Islet precursor cell (in vitro differentiated cells): ENCODE measurements at regions not wholly inside any gene's neighbourhood (a gene's known extent, or its start where the extent isn't known, plus 50 kb on each side); places are given as distances from the start of the nearest gene placed in this dataset.

Experiments
- DNase-seq: peaks from one replicate; pipeline ENCODE4 v3.0.0-alpha.2; 2018

DNA sequence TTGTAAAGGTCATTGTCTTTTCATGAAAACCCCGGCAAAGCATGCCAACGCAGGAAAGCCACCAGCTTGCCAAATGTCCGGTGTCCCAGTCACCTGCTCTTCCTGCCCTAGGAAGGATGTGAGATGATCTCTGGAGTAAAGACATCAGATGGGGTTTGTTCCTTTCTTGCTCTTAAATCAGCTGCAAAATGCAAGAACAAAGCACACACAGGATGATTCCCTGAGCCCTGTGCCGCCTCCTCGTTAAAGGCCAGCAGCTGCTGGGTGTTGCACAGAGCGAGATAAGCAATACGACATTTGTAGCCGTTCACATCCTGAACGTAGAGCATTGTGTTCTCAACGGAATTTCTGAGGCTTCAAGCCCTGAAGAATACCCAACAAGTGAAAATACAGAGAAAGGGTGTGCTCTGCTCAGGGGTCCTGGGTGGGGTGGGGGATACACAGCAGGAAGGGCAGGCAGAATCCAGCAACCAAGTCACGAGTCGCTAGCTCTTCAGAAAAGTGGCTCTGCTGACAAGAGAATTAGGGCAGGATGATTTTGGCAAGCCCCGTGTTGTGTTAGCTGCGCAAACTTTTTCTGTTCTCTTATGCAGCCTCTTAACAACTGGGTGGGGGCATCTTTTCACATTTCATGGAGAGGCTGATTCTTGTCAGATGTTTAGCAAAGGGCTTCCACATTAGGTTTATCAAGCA, 229.2 kb upstream of the MAP3K1 start:
- peak; percentile 67 for DNase-seq

GRCh38 chr5:56585461-56585860, 229.9 kb upstream of the MAP3K1 start:
- no peak for DNase-seq

DNA sequence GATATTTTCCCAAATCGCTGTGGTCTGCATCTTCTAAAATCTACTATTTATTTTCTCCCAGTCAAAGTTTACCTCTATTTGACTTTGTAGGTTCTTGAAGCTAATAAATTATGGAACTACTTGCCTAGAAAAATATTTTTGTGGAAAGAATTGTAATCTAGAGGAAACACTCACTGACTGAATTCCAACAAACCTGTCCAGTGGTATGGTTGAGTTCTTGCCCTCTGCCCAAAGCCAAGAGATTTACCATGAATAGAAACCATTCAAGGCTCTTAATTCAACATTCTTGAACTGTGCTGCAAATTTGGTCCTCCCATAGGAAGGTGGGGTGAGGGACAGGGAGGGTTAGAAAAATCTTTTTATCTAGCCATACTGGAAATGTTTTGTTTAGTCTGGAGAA, 233.9 kb upstream of the MAP3K1 start:
- DNase-seq: no peak

- no peak for DNase-seq
Measured at GRCh38 chr5:56580864-56581263, 234.5 kb upstream of the MAP3K1 start.

DNA sequence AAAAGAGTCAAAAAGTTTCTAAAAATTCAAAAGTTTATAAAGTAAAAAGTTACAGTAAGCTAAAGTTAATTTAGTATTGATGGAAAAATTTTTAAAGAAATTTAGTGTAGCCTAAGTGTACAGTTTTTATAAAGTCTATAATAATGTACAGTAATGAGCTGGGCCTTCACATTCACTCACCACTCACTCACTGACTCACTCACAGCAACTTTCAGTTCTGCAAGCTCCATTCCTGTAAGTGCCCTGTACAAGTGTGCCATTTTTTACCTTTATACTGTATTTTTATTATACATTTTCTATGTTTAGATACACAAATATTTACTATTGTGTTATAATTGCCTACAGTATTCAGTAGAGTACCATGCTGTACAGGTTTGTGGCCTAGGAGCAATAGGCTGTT, 239.5 kb upstream of the MAP3K1 start:
- DNase-seq: no peak

DNA sequence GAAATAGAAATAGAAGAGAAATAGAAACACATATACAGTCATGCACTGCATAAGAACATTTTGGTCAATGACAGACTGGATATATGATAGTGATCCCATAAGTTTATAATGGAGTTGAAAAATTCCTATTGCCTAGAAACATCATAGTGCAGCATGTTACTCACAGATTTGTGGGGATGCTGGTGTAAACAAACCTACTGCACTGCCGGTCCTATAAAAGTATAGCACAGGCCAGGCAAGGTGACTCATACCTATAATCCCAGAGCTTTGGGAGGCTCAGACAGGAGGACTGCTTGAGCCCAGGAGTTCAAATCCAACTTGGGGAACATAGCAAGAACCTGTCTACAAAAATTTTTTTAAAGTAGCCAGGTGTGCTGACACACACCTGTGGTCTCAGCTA, 240.6 kb upstream of the MAP3K1 start:
- no peak for DNase-seq

- no peak for DNase-seq
Measured at GRCh38 chr5:56569566-56569965, 245.8 kb upstream of the MAP3K1 start.

- no peak for DNase-seq
Measured at GRCh38 chr5:56569076-56569475, 246.3 kb upstream of the MAP3K1 start.

GRCh38 chr5:56567278-56567677, 248.1 kb upstream of the MAP3K1 start:
- no peak for DNase-seq

- DNase-seq: no peak
Measured at GRCh38 chr5:56566374-56567249, 248.7 kb upstream of the MAP3K1 start.

- no peak for DNase-seq
Measured at GRCh38 chr5:56565644-56566043, 249.7 kb upstream of the MAP3K1 start.

DNA sequence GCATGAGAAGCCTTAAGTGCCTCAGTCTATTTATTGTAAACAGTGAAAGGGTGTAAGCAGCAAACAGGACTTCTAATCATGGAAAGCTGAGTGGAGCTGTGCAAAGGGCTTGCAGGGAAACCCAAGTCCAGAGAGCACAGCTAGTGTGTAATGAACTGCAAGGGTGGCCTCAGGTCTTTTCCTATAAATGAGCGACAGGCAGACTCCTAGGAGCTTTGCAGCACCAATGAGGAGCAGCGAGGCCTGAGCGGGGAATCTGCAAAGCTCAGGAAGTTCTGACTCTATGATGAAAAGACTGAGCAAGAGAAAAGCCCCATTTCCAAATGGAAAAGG, 250.1 kb upstream of the MAP3K1 start:
- DNase-seq: no peak

GRCh38 chr5:56564541-56565282, 250.6 kb upstream of the MAP3K1 start:
- DNase-seq: no peak

DNA sequence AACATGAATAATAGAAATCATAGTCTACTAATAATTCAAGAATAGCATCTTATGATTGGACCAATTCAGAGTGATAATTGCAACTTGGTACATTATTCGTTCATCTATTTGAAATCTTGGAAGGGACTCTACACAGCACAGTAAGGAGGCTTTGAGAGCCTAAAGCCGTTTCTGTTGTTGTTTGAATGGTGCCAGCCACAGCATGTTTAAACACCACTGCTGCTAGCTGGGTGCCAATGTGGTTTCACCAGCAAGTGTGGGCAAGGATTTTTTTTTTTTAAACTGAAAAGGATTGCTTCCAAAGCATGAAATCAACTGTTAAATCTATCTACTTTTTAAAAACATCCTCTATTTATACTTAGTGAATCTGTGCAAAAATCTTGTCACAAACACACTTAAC, 253.9 kb upstream of the MAP3K1 start:
- DNase-seq: no peak

GRCh38 chr5:56558131-56558745, 257.1 kb upstream of the MAP3K1 start:
- DNase-seq: no peak

DNA sequence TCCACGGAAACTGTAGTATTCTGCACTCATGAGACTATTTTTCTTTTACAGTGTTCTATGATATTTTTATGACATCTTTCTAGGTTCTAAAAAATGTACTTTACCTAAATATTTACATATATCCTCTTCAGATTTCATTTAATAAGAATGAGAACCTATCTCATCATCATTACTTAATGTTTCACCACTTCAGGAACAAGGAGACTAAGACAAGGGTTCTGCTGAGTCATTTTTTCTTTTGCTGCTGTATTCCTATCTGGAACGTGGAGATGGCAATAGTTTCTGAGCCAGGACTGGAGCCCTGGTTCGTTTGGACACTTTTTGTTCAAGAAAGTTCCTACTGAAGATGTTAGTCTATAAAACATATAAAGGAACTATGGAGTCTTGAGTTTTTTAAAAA, 258.2 kb upstream of the MAP3K1 start:
- DNase-seq: no peak

GRCh38 chr5:56552612-56553268, 262.6 kb upstream of the MAP3K1 start:
- no peak for DNase-seq

- DNase-seq: no peak
Measured at GRCh38 chr5:56550227-56550626, 265.1 kb upstream of the MAP3K1 start.

- DNase-seq: no peak
Measured at GRCh38 chr5:56549096-56549886, 266.1 kb upstream of the MAP3K1 start.

GRCh38 chr5:56545016-56545415, 270.3 kb upstream of the MAP3K1 start:
- no peak for DNase-seq

- no peak for DNase-seq
Measured at GRCh38 chr5:56543441-56544388, 271.6 kb upstream of the MAP3K1 start.
